IMR-90 (cell line): ENCODE measurements at regions not wholly inside any gene's neighbourhood (a gene's known extent, or its start where the extent isn't known, plus 50 kb on each side); places are given as distances from the start of the nearest gene placed in this dataset.
"Not testable (repeated sequence)": the region's sequence is repeated elsewhere in the genome, so short reads cannot be mapped to it uniquely, and the experiment has no call there.

Source experiments
- ATAC-seq: fragments of 200-7000 bp; cut with Tn5 transposase; 2 replicates; pipeline ENCODE4 v1.9.1; 2020; ENCODE audit warnings: low read depth, mild to moderate bottlenecking, moderate library complexity
- BruUV-seq: library from RNA; stranded (reverse); fragments of 400-500 nt; replicated peaks from 2 replicates; lab custom pipeline; 2021; lab: Mats Ljungman, UMichigan
- CTCF ChIA-PET: fragments of 300-600 bp; formaldehyde crosslinking; extraction: SDS; loops from one replicate; lab custom pipeline; 2021; ENCODE audit warnings: antibody characterized with exemption; lab: Yijun Ruan, JAX
- POLR2A ChIA-PET: fragments of 300-600 bp; sonication (Branson Sonifier 250); formaldehyde crosslinking; loops from one replicate; lab custom pipeline; 2022; ENCODE audit warnings: antibody characterized with exemption; ENCODE audit not compliant: unreplicated experiment; lab: Charles Lee
- DNase-seq: peaks from one replicate; pipeline ENCODE4 v3.0.0; 2013
- H2AFZ ChIP-seq: replicated peaks from 2 replicates; pipeline ENCODE3; 2013; ENCODE audit warnings: low read length, mild to moderate bottlenecking; ENCODE audit not compliant: poor library complexity
- H2AK5ac ChIP-seq: 2 replicates; pipeline ENCODE4 v1.6.1; 2013; ENCODE audit warnings: low read depth, low read length, inconsistent platforms
- H2AK9ac ChIP-seq: replicated peaks from 2 replicates; pipeline ENCODE3; 2013; ENCODE audit warnings: mild to moderate bottlenecking, low read depth, low read length, moderate library complexity; ENCODE audit not compliant: poor library complexity
- H2BK120ac ChIP-seq: 2 replicates; pipeline ENCODE4 v1.6.1; 2013; ENCODE audit warnings: low read depth, low read length, inconsistent platforms
- H2BK15ac ChIP-seq: 3 replicates; pipeline ENCODE4 v1.6.1; 2013; ENCODE audit warnings: low read depth, low read length, inconsistent platforms
- H2BK20ac ChIP-seq: 2 replicates; pipeline ENCODE4 v1.6.1; 2013; ENCODE audit warnings: low read depth, mild to moderate bottlenecking, inconsistent platforms, low read length, moderate library complexity
- H2BK5ac ChIP-seq: 2 replicates; pipeline ENCODE4 v1.6.1; 2013; ENCODE audit warnings: mild to moderate bottlenecking, low read depth, low read length, inconsistent platforms; ENCODE audit not compliant: poor library complexity, severe bottlenecking
- H3K14ac ChIP-seq: replicated peaks from 2 replicates; pipeline ENCODE4 v1.6.1; 2013; ENCODE audit warnings: low read depth, low read length, inconsistent platforms
- H3K18ac ChIP-seq: 2 replicates; pipeline ENCODE4 v1.6.1; 2013; ENCODE audit warnings: low read depth, low read length, control low read depth
- H3K23ac ChIP-seq: 2 replicates; pipeline ENCODE4 v1.6.1; 2013; ENCODE audit warnings: low read depth, low read length, inconsistent platforms
- H3K27ac ChIP-seq: 2 replicates; pipeline ENCODE4 v1.5.1; 2013; ENCODE audit warnings: mild to moderate bottlenecking, control low read depth, low read length; ENCODE audit not compliant: insufficient read depth
- H3K27me3 ChIP-seq: 2 replicates; pipeline ENCODE4 v1.6.1; 2013; ENCODE audit warnings: low read length; ENCODE audit not compliant: control insufficient read depth, insufficient read depth
- H3K36me3 ChIP-seq: 2 replicates; pipeline ENCODE4 v1.6.1; 2013; ENCODE audit warnings: low read length, mixed read lengths; ENCODE audit not compliant: control insufficient read depth, insufficient read depth
- H3K4ac ChIP-seq: 2 replicates; pipeline ENCODE4 v1.6.1; 2013; ENCODE audit warnings: low read depth, low read length, inconsistent platforms
- H3K4me1 ChIP-seq: 2 replicates; pipeline ENCODE4 v1.6.1; 2013; ENCODE audit warnings: low read length, mixed read lengths; ENCODE audit not compliant: control insufficient read depth, insufficient read depth
- H3K4me2 ChIP-seq: 2 replicates; pipeline ENCODE4 v1.6.1; 2013; ENCODE audit warnings: low read depth, mild to moderate bottlenecking, control low read depth, low read length, moderate library complexity
- H3K4me3 ChIP-seq: 2 replicates; pipeline ENCODE4 v1.5.1; 2013; ENCODE audit warnings: low read depth, mild to moderate bottlenecking, control low read depth, low read length, moderate library complexity; ENCODE audit not compliant: insufficient read depth
- H3K56ac ChIP-seq: 2 replicates; pipeline ENCODE4 v1.6.1; 2013; ENCODE audit warnings: low read length, inconsistent platforms; ENCODE audit not compliant: insufficient read depth; ENCODE audit errors: extremely low read depth
- H3K79me1 ChIP-seq, 2 experiments: 2 replicates each; pipeline ENCODE4 v1.6.1; 2013; ENCODE audit warnings: low read length in 2 of 2, inconsistent platforms in 1 of 2, low read depth in 1 of 2
- H3K9ac ChIP-seq: 2 replicates; pipeline ENCODE4 v1.6.1; 2013; ENCODE audit warnings: low read depth, low read length, control low read depth
- H3K9me1 ChIP-seq: 2 replicates; pipeline ENCODE4 v1.6.1; 2013; ENCODE audit warnings: low read length, inconsistent platforms; ENCODE audit not compliant: insufficient read depth
- H3K9me3 ChIP-seq: 2 replicates; pipeline ENCODE4 v1.6.1; 2013; ENCODE audit warnings: low read length; ENCODE audit not compliant: control insufficient read depth, insufficient read depth
- H4K20me1 ChIP-seq: 2 replicates; pipeline ENCODE4 v1.6.1; 2013; ENCODE audit warnings: low read length, inconsistent platforms; ENCODE audit not compliant: insufficient read depth
- H4K5ac ChIP-seq: 2 replicates; pipeline ENCODE4 v1.6.1; 2013; ENCODE audit warnings: mild to moderate bottlenecking, low read depth, low read length, control low read depth
- H4K8ac ChIP-seq, 2 experiments: 2 replicates each; pipeline ENCODE4 v1.6.1; 2013; ENCODE audit warnings: low read depth in 2 of 2, low read length in 2 of 2, control low read depth in 1 of 2, inconsistent platforms in 1 of 2
- H4K91ac ChIP-seq: 2 replicates; pipeline ENCODE4 v1.6.1; 2013; ENCODE audit warnings: low read depth, low read length, inconsistent platforms; ENCODE audit not compliant: insufficient read depth
- WGBS, 2 experiments: methylation state at CpG; one replicate each; pipeline versions ENCODE4 v1.1.5 to v1.1.7; 2013; ENCODE audit warnings: missing lambda C conversion rate in 2 of 2; ENCODE audit not compliant: insufficient read length in 1 of 2; ENCODE audit errors: extremely low coverage in 2 of 2; 5-methylcytosine and 5-hydroxymethylcytosine counted together
- dilution Hi-C: fragments of 300-500 bp; cut with HindIII; formaldehyde crosslinking; loops from one replicate; pipeline ENCODE4 v1.14.3; 2018; ENCODE audit warnings: low sequenced_read_pairs; ENCODE audit not compliant: unreplicated experiment
- in situ Hi-C: fragments of 300-500 bp; cut with MboI; formaldehyde crosslinking; loops from 3 replicates; pipeline ENCODE4 v1.14.3; 2019; ENCODE audit warnings: low sequenced_read_pairs, inconsistent platforms, mixed read lengths
- intact Hi-C: fragments of 100-400 bp; cut with micrococcal nuclease; formaldehyde crosslinking; loops from 2 replicates; pipeline ENCODE4 v1.10.0; 2022

GRCh38 chr10:30704601-30705100, 75.1 kb upstream of the LYZL2 start:
- H2BK20ac ChIP-seq, H3K56ac ChIP-seq, H2AK5ac ChIP-seq, H3K79me1 ChIP-seq, H3K4me3 ChIP-seq, CTCF ChIA-PET, DNase-seq, H4K5ac ChIP-seq, H3K14ac ChIP-seq, H3K9me1 ChIP-seq, H2BK5ac ChIP-seq, H3K18ac ChIP-seq, intact Hi-C loops, H3K36me3 ChIP-seq, BruUV-seq, H3K4me2 ChIP-seq, H3K27me3 ChIP-seq, H2AFZ ChIP-seq, H4K20me1 ChIP-seq, ATAC-seq, H3K4me1 ChIP-seq, H3K9me3 ChIP-seq, in situ Hi-C loops, H4K91ac ChIP-seq, dilution Hi-C loops, H2BK15ac ChIP-seq, H2AK9ac ChIP-seq, POLR2A ChIA-PET, H2BK120ac ChIP-seq, H3K27ac ChIP-seq, H3K23ac ChIP-seq, H3K9ac ChIP-seq, H3K4ac ChIP-seq, H4K8ac ChIP-seq: not testable (repeated sequence)
- WGBS, 2 experiments: no CpG with 5 or more reads among the region's 14 CpGs
